ENCODE measurements at regions not wholly inside any gene's neighbourhood (a gene's known extent, or its start where the extent isn't known, plus 50 kb on each side); places are given as distances from the start of the nearest gene placed in this dataset.

DNA sequence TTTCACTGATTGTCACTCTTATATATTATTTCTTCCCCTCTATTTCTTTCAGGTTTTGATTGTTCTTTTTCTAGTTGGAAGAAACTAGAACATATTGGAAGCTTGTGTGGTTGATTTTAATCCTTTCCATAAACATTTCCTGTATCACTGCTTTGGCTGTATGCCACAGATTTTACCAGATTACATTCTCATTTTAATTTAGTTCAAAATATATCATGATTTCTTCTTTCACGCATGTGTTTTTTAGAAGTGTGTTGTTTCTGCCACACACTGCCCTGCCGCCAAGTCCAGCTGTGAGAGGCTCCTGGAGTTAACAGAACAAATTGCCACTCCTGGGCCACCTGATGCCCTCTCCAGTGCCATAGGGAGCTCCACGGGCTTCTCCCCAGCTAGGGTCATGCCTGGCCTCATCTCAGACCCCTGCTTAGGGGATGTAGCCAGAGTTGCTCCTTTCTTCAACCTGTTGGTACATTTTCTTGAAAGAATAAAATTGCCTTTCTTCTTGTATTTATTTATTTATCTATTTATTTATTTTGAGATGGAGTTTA is 206.2 kb upstream of the COPS8 start:
- FAIRE-seq, result no peak
- no peak for DNase-seq (ENCODE audit: extremely low spot score, insufficient read length, low read depth)

DNA sequence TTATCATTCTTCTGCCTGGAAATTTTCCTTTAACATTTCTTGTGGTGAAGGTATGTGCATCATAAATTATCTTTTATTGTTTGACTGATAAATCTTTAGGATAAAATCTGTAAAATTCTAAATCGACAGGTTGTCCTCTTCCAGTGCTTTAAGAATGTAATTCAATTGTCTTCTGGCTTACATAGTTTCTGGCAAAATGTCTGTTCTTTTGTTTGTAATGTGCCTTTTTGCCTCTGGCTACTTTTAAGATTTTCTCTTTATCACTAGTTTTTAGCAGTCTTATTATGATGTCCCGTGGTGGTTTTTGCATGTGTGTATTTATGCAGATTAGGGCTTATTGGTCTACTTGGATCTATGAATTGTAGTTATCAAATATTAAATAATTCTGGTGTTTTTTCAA is 203.6 kb upstream of the COPS8 start:
- DNase-seq (ENCODE audit: extremely low spot score, insufficient read length, low read depth), result no peak
- FAIRE-seq, result no peak

DNA sequence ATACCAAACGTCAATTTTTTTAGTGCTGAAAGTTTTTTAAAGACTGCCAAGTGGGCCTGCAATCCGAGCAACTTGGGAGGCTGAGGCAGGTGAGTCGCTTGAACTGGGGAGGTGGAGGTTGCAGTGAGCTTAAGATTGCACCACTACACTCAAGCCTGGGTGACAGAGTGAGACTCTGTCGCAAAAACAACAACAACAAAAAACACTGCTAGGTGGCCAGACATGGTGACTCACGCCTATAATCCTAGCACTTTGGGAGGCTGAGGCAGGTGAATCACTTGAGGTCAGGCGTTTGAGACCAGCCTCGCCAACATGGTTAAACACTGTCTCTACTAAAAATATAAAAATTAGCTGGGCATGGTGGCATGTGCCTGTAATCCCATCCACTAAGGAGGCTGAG is 202.8 kb upstream of the COPS8 start:
- DNase-seq (ENCODE audit: extremely low spot score, insufficient read length, low read depth) (no peak), FAIRE-seq (no peak)

DNA sequence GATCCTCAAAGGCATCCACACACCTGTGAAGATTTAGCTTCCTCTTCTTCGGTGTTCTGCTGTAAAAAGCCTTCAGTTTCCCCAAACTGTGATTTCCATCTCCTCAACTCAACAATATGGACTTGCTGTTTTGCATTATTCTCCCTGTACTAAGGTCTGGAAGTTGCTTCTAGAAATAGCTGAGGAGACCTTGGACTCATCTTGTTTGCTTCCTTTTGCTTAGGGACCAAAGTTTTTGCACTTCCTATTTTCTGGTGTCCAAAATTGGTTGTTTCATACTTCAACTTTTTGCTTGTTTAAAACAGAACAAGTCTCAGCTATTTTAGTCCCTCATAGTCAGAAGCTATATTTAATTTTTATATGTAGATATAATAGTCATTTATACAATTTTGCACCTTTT is 201.9 kb upstream of the COPS8 start:
- FAIRE-seq, result no peak
- no peak for DNase-seq (ENCODE audit: extremely low spot score, insufficient read length, low read depth)

DNA sequence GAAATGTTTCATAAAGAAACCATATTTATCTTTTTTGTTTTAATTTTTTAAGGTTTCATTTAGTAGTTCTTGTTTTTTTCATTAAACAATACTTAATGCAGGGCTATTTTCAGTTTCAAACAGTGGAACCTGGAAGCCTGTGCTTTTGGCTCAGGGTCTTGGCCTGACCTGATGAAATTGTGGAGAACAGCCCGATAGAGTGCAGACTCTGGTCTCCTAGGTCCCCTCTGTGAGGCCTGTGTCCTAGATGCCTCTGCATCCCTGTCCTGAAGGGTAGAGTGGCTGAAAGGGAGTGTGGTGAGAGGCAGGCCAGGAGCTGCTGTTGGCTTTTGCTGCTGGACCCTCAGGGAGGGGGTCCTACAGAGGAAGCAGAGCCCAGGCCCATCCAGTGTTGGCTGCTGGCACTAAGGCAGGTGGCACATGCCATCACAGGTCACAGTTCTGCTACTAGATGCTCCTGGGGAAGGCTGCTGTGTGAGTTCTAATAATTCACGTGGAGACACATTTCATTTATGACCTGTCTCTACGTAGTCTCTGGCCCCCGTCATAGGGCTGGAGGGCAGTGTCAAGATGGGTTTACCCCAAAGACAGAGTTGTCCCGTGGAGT is 201.0 kb upstream of the COPS8 start:
- no peak for FAIRE-seq
- DNase-seq (ENCODE audit: extremely low spot score, insufficient read length, low read depth), result no peak

DNA sequence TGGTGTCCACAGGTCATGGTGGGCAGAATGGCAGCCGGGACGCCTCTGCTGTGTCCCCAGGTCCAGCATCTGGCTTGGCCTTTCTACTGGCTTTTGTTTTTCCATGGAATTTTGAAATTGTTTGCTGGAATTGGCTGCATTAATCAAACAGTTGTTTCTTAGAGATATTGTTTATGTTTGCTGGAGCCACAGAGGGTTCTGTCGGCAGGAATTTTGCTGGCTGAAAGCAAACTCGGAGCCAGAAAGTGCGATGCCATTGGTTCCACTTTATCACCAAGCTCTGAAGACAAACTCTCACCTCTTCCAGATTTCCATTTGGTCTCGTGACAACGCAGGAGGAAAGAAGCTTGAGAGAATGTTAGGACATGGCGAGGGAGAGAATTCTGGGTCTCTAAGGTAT is 199.2 kb upstream of the COPS8 start:
- no peak for FAIRE-seq

DNA sequence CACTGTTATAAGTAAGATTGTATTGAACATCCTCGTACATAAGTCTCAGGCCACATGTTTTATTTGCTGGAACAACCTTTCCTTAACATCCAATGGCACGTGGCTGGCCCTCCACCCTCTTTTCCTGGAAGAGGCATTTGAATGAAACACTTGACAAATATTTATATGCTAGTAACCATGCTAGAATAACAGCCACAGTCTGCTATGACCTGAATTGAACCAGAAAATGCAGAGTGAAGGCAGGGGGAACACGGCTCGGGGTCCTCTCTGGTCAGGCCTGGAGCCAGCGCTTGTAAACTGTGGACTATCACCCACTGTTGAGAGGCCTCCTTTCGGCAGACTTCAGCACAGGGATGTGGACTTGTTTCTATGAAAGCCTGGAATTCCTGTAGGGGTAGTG is 198.2 kb upstream of the COPS8 start:
- DNase-seq (ENCODE audit: extremely low spot score, insufficient read length, low read depth) (no peak), FAIRE-seq (no peak)

More for the DNA sequence above, 199.2 kb upstream of the COPS8 start:
- no peak for DNase-seq (ENCODE audit: extremely low spot score, insufficient read length, low read depth)

DNA sequence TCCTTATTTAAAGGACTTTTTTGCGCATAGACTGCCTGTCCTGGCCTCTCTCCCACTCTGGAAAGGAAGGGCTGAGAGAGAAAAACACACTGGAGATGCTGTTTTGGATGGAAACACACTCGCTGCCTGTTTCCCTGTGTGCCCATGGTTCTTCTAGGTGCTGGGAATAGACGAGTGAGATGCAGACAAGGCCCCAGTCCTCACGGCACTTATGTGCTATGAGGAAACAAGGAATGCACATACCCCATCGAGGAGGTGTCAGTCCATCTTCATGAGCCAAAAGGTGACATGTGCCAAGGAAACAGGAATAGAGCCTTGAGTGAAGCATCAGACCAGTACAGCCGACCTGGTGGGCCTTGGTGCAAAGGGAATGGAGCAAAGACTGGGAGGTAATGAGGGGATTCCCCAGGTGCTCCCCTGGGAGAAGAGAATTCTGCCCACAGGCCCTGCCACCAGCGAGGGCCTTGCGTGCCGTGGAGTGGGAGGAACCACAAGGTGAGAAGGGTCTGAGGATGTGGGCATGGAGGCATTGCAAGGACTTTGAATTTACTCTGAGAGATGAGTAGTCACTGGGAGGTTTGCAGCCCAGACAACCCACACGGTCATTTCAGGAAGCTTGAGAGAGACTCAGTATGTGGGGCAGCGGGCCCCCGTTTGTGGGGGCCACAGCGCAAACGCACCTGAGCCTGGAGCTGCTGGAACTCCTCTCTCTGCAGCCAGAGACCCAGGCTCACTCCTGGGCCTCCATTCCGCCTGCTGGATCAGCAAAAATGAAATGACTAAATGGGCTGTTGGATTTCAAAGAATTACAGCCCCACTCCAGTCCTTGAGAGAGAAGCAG is 197.5 kb upstream of the COPS8 start:
- no peak for FAIRE-seq
- no peak for DNase-seq (ENCODE audit: extremely low spot score, insufficient read length, low read depth)

DNA sequence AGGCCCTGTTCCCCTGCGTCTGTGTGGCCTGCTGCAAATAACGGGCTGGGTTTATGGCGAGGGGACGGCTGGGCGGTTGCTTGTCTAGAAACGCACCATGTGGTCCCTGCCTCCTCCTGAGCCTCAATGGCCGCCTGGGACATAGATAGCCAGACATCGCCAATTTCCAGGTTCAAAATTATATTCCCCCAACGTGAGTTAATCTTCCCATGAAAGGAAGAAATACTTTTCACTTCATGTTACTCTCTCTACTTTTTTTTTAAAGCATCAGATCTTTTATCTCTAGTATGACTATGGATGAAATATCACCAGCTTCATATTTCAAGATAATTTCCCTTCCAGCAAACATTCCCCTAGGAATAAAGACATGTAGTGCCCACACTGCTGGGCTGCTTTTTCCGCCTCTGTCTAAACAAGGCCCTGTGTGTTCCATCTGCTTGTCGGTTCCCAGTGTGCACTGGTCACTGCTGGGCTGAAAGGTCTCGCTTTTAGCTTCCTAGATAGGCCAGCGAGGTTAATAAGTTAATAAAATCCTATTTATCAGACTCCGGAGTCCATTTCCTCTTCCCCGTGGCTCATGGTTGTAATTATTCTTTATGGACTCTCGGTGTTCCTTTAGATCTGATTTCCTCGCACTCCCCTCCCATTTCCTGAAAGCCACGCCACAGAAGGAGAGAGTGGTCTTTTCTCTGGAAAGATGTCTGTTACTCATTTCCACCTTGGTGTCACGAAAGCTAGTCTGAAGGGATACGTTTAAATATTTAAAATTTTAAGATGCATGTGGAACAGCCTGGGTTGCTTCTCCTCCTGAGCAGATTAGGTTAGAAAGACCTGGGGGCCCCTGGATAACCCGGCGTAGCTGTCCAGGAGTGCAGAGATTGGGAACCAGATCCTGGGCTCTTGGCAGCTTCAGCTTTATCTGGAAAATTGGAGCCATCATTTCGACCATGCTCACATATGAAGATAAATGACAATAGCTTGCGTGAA is 196.6 kb upstream of the COPS8 start:
- no peak for DNase-seq (ENCODE audit: extremely low spot score, insufficient read length, low read depth)
- no peak for FAIRE-seq

DNA sequence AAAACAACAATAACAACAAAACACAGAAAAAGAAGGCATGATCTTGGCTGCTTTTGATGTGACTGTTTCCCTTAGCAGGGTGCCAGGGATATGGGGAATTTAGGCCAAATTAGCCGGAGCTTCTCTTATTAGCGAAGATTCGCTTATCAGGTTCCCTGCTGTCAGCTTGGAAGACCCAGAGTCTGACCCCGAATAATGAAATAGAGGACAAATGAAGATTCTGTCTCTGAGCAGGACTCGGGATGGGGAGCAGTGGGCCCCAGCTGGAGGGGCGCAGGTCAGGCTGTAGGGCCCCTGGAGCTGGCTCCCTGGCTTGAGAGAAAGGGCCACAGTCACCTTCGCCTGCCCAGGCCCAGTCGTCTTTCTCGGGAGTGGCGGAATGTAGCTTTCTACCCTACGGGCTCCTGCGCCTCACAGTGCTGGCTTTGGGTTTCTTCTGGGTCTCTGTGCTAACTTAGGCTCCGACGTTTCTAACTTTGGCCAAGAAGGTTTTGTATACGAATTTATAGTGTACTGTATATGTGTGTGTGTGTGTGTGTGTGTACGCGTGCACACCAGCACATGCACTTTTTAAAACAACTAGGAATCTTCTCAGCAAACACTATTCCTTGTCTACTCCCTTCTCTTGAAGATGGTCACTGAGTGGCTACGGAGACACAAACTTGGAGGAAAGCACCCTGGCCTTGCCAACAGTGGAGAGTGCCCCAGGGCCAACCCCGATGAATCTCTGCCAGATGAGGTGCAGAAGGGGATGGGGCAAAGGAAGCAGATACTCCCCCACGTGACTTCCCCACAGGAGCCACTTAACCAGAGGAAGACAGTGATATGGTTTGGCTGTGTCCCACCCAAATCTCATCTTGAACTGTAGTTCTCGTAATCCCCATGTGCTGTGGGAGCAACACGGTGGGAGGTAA is 195.6 kb upstream of the COPS8 start:
- FAIRE-seq (no peak), DNase-seq (ENCODE audit: extremely low spot score, insufficient read length, low read depth) (no peak)

DNA sequence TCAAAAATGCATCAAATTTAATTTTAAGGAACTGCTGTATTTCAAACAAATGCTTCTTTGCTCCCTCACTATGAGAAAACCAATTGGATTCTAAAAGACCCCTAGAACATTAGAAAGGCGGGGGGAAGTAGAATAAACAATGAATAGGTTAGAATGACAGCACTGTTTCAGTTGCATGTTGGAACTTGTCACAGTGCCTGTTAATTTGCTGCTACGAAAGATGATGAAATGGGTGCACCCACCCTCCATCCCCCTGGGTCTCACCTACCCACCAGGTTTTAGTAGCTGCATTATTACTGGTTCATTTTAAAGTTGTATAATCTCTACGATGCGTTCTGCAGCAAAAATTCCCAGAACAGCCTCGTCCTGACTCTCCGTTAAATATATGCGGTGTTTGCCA is 193.0 kb upstream of the COPS8 start:
- no peak for DNase-seq (ENCODE audit: extremely low spot score, insufficient read length, low read depth)

DNA sequence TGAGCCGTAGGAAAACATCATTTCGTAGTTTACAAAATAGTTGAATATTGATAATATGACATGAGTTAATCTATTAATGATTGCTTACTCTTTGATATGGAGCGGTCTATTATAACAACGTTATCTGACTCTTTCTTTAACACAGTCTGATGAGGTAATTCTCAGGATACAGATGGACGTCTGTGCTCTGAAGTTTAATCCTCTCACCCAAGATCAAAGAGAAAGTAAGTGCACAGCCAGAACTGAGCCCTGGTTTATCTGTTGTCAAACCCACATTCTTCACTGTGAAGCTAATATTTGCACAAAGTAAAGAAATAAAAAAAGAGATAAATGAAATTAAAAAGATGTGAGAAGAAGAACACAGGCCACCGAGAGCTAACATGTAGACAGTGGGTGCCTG is 190.9 kb upstream of the COPS8 start:
- DNase-seq (ENCODE audit: extremely low spot score, insufficient read length, low read depth), result no peak
- FAIRE-seq, result no peak

More for the DNA sequence above, 193.0 kb upstream of the COPS8 start:
- no peak for FAIRE-seq

DNA sequence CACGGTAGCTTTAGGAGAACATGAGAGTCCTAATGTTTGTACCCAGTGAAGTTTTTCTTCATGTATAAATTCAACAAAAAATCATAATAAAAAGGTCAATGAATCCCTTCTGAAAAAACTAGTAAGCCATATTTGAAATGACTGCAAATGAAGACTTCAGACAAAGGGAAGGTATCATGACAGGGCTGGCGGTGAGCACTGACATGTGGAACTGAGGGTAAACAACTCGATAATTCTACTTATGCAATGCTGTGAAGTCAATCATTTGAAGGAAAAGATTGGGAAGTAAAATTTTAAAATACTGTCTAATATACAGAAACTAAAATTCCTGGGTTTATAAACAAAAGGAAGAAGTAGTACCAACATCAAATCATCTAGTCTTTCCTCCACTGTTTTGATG is 190.2 kb upstream of the COPS8 start:
- DNase-seq (ENCODE audit: extremely low spot score, insufficient read length, low read depth) (no peak), FAIRE-seq (no peak)

DNA sequence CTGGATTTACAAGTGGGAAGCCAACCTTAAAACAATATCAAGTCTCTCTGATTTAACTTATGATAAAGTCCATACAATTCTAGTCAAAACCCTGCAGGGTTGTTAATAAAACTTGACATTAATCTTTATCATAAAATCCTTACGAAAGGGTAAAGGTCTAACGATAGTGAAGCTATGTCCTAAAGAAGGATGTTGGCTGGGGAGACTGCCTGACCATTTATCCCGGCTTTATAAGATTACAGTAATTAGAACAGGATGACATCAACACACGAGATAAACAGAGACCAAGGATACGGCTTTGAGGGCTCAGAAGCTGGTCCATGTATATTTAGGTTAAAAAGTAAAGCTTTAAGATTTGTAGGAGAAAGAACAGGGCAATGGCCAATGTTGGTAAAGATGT is 189.0 kb upstream of the COPS8 start:
- no peak for FAIRE-seq
- no peak for DNase-seq (ENCODE audit: extremely low spot score, insufficient read length, low read depth)

DNA sequence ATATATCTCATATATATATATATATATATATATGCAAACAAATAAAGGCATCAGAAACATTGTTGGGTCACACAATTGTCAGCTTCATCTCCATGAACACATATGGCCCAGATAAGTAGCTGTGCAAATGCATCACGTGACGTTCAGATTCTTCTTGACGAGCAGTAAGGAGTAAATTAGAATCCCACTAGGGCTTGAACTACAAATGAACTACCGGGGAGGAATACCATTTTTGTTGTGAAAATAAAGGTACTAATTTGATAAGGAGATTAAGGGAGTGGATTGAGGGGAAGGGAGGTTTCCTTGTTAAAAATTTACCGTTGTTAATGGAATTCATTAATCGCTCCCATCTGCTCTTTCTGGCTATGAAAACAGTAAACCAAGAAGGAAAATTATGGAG is 186.5 kb upstream of the COPS8 start:
- DNase-seq (ENCODE audit: extremely low spot score, insufficient read length, low read depth) (no peak), FAIRE-seq (no peak)

DNA sequence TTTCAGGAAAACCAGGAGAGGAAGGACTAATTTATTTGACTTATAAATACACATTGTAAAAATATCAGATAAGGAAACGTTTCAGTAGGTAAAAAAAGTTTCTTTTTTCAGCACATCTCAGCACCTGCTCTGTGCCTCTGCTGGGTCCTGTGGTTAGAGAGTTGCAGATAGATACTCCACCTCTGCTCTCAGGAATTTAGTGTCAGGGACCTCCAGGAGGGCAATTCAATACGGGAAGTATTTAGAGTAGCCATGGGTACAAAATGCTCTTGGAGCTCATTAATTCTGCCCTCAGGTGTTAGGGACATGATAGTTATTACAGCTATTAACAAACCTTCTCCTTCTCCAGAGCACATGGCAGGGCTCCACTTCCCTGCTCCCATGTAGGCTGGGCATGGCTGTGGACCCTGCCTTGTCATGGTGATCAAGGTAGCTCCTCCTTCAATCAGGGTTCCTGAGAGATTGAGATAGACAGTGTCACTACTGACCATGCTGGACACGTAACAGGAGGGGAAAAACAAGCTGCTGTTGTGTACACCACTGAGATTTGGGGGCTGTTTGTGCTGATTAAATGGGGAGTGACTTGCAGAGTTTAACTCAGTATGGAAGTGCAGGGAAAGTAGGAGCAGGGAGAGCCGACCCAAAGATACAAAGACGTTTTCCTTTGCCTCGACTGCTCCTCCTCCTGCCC is 185.6 kb upstream of the COPS8 start:
- FAIRE-seq (no peak), DNase-seq (ENCODE audit: extremely low spot score, insufficient read length, low read depth) (no peak)

DNA sequence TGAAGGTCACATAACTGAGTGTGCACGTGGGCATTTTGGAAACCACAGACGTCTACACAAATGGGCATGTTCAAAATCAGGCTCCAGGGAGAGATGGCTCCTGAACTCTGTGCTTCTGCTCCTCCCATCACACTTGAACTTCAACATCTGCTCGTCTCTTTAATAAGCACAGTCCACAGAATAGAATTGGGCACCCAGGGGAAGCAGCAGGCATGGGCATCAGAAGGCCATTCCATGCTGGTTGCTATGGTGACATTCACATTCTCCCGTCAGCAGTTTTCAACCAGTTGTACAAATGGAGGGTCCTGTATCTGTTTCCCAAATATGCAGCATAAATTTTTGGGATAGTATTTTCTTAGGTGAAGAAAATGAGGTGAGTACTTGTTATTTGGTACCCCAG is 183.7 kb upstream of the COPS8 start:
- FAIRE-seq, result no peak
- no peak for DNase-seq (ENCODE audit: extremely low spot score, insufficient read length, low read depth)

DNA sequence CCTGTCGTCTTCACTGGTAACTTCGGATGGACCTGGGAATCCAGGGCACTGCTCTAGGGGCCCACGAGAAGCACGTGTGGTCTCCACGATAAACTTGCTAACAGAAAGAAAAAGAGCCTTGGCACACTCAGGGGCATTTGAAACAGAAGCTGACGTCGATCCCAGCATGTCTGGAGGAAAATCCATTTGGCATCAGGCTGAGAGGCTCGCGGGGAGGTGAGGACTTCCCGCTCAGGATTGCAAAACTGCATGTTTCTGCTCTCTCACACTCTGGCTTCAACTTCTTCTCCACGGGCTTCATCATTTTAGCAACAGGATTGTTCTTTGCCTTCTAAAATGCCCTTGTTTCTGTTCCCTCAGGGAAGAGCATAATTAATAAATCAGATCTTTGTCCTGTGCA is 181.7 kb upstream of the COPS8 start:
- FAIRE-seq (no peak), DNase-seq (ENCODE audit: extremely low spot score, insufficient read length, low read depth) (no peak)

All from GM18507 (cell line).